AG09309 (cell line): ENCODE measurements at regions not wholly inside any gene's neighbourhood (a gene's known extent, or its start where the extent isn't known, plus 50 kb on each side); places are given as distances from the start of the nearest gene placed in this dataset.

ENCODE experiments used
- DNase-seq: peaks from one replicate; pipeline ENCODE4 v3.0.0-alpha.2; 2010; ENCODE audit warnings: low read depth
- H3K4me3 ChIP-seq: 2 replicates; pipeline ENCODE4 v1.5.1; 2011; ENCODE audit warnings: mild to moderate bottlenecking, low read depth, low read length, moderate library complexity; ENCODE audit not compliant: control insufficient read depth
- CTCF ChIP-seq: IDR thresholded peaks from 2 replicates; pipeline ENCODE4 v1.5.1; 2011; ENCODE audit warnings: mild to moderate bottlenecking, low read depth, low read length, inconsistent platforms; ENCODE audit not compliant: insufficient read depth, control insufficient read depth; ENCODE audit errors: missing control alignments

DNA sequence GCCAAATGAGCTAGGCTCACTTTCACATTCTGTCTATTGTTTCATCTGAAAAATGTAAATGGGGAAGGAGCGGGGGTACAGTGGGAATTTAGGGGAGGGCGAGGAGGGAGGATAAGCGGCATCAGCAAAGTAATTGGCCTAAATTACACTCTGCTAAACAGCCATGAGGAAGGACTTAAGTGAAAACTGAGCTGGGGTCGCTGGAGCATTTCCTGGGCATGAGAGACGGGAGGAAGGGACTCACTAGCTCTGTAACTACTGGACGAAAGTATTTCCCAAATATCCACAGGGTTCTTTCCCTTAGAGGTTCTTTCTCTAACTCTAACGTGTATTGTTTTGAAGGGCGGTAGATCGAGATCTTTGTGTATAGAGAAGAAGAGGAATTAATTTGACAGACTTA, 418.0 kb downstream of the SOX2 start:
- no peak overlapping the region for H3K4me3 ChIP-seq
- no peak for DNase-seq
- TF ChIP-seq CTCF, result no peak

GRCh38 chr3:182133752-182134151, 422.0 kb downstream of the SOX2 start:
- H3K4me3 ChIP-seq, result no peak overlapping the region
- no peak for DNase-seq
- no peak for TF ChIP-seq CTCF

GRCh38 chr3:182135056-182135455, 423.3 kb downstream of the SOX2 start:
- H3K4me3 ChIP-seq, result no peak overlapping the region
- no peak for TF ChIP-seq CTCF
- no peak for DNase-seq

DNA sequence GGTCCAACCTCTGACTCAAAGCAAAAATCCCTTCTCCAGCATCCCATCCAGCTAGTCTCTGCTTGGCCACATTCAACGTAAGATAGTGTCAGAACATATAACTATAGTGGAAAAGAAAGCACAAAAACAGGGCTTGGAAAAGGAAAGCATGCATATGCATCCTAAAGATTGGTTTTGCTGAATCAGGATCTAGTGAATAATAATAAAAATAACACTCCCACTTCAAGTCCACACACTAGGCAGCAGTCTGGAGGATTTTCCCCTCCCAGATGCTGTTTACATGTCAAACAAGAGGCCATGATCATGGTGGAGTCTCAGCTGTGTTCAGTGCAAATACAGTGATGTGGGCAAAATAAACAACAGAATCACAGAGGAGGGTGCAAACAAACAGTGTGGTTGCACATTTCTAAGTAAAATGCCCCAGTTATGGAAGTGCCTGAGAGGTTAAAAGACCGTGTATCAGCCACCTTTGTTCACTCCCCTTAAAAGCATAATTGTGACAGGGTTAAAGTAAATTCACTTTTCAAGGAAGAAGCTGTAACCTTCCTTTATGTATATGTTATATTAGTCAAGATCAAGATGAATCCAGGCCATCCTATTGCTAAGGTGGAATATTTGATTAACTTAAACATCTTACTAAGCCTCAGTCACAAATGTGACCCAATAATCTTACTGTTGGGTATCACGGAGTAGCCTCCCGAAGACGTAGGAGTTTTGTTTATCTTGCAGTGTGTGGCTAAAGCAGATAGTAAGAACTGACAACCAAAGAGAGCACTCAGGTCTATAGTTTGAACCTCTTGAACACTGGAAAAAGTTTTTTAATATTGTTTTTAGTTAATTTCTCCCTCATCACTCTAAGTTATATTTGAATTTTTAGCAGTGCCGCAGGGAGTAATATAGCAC, 424.5 kb downstream of the SOX2 start:
- TF ChIP-seq CTCF, result no peak
- no peak for DNase-seq

DNA sequence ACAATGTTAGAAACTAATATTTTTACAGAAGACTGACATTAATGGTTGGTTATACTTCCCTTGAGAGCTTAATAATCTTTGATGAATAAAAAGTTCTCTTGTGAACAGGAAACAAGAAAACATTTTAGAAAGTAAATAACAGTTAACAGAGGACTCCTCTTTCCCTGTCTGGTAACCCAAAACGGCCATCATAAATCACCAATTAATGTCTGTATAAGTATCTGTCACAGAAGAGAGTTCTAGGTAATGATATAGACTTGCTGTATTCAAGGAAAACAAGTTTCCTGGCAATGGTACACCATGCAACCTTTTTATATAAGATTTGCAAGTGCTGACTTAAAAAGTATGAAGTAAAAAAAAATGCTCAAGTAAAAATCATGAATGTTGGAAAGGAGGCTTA, 426.7 kb downstream of the SOX2 start:
- TF ChIP-seq CTCF, result no peak
- H3K4me3 ChIP-seq, result no peak overlapping the region
- no peak for DNase-seq

More for the DNA sequence above, 424.5 kb downstream of the SOX2 start:
- no peak overlapping the region for H3K4me3 ChIP-seq

DNA sequence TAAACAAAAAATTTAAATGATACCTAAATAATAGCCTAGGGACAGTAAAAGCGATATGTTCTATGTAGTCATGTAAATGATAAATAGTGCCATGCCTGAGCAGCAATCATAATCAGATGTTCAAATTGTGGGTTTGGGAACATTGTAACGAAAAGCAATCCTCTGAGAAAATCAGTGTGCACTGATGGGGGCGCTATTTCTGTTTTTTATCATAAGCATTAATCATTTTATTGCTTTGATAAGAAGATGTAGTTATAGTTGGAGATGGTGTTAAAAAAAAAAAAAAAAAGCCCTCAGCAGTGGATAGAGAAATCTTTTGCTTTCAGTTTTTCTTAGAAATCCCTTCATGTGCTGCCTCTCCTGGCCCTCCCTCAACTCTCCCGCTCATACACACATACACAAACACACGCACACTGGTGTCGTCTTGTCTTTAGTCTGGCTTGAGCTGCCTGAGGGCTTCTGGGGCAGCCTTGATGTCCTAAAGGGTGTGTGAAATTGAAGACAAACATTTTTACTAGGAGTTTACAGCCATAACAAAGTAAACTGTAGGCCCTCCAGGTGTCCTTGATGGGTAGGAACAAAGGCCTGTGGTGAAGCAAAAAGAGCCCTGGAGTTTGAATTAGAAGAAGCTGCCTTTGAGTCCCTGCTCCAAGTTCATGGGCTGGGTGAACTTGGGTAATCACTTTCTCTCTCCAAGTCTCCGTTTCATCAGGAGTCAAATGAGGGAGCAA, 428.1 kb downstream of the SOX2 start:
- no peak for DNase-seq
- H3K4me3 ChIP-seq, result no peak overlapping the region
- TF ChIP-seq CTCF, result no peak
